GM15510 (cell line): ENCODE measurements at regions not wholly inside any gene's neighbourhood (a gene's known extent, or its start where the extent isn't known, plus 50 kb on each side); places are given as distances from the start of the nearest gene placed in this dataset.

Experiments
- POLR2A ChIP-seq: IDR thresholded peaks from 3 replicates; pipeline ENCODE4 v1.6.1; 2011; ENCODE audit warnings: borderline replicate concordance; ENCODE audit not compliant: insufficient read length; ENCODE audit errors: extremely low read depth

DNA sequence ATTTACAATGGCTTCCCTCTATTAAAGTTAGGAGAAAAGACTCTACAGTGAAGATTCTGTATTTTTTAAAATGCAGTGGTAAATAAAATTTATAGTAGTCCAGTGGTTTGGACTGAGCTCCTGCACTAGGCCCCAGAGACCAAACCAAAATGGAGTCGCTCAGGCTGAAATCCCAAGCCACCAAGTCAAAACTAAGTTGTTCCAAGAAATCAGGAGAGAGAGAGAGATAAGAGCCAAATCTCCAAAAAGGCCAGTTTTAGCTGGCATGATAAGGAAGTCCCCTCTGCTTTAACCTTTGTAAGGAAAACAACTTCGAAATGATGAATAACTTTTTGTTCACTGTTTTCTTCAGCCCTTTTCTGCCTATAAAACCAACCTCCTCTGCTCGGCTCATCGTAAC, 265.9 kb upstream of the KLF14 start:
- TF ChIP-seq POLR2A, result no peak

DNA sequence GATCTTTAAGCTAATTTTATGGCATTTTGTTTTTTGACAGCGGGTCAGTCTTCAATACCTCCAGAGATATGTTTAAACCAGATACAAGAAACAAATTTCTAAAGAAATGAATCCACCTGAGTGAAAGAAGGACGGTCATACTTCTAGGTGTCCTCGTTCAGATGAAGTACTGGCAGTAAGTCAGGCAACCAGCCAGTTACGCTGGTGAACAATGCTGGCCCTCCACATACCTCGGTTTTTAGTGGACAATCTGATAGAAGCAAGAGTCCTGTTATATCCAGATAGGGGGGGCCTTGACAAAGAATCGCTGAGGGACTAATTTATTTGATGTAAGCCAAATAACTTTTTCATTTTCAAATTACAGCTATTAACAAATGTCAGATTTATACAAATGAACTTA, 266.4 kb upstream of the KLF14 start:
- no peak for TF ChIP-seq POLR2A

- TF ChIP-seq POLR2A, result no peak
Measured at GRCh38 chr7:131000873-131001272, 266.9 kb upstream of the KLF14 start.

- no peak for TF ChIP-seq POLR2A
Measured at GRCh38 chr7:131002600-131002999, 268.6 kb upstream of the KLF14 start.

GRCh38 chr7:131003634-131004033, 269.6 kb upstream of the KLF14 start:
- TF ChIP-seq POLR2A, result no peak

GRCh38 chr7:131004371-131004770, 270.4 kb upstream of the KLF14 start:
- TF ChIP-seq POLR2A, result no peak

DNA sequence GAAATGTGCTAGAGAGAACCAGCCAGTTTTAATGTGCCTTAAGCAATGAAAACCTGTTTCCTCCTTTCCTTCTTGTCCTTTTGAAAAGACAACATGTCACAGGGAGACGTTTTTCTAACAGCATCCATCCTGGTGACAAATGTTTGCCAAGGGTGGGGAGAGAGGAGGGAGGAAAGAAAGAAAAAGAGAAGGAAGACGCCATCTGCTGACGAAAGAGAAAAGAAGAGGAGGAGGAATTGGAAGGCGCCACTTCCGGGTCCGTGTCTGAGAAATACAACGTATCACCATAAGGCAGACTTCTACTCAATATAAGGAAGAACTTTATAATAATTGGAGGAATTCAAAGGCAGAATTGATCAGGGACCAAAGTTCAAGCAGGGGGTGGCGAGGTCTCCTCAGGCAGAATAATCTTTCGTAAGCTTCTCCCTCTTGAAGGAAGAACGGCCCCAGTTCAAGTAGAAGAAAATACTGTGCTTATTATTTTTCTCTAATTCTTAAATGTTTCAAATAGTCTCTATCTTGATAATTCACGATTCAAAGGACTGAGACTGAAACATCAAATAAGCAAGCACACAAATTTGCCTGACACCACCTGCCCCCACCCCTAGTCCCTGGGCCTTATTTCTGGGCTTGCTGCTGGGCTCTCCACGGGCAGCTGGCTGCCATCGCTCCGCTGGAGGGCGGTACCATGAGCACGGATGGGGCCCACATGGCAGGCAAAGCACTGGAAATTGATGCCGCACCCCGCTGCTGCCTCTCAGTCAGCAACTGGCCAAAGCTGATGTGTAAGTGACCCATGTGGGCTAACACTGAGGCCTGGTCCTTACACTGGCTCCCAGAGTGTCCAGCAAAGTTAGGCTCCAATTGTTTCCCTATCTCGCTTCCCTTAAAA, 273.7 kb upstream of the KLF14 start:
- TF ChIP-seq POLR2A, result peak; percentile 34

DNA sequence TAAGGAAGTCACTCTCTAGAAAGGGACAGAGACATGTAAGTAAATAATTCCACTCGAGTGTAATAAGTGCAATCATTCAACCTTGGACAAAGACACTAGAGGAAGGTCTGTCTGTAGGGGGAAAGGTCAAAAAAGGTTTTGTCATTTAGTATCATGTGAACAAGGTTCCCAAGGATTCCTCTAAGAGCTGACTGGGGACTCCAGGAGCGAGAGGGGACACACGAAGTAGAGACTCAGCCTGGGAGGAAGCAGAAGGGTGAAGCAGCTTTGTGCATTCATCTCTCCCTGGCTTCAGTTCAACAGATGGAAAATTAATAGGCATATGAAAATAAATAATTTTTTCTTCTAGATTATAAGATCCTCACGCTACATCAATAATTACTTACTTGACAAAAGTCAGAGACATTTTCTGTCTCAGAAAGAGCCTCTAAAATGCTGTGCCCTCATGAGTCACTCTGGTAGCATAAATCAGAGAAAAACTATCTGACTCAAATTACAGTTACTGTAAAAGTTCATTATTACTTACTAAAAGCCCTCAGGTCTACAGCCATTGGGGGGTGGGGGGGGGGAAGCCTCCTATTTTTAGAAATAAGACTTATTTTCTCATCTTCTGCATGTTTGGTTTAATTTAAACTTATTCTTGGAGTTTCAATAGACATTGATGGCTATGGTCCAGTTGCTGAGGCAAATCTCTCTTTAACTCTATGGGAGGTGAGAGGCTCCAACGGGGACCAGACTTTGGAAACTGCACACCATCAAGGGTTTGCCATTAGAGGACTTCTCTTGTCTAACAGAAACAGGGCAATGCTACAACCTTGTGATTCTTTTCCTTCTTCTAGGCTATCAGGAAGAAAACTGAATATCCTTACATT, 275.1 kb upstream of the KLF14 start:
- TF ChIP-seq POLR2A, result no peak

- TF ChIP-seq POLR2A, result no peak
Measured at GRCh38 chr7:131010029-131010716, 276.2 kb upstream of the KLF14 start.

DNA sequence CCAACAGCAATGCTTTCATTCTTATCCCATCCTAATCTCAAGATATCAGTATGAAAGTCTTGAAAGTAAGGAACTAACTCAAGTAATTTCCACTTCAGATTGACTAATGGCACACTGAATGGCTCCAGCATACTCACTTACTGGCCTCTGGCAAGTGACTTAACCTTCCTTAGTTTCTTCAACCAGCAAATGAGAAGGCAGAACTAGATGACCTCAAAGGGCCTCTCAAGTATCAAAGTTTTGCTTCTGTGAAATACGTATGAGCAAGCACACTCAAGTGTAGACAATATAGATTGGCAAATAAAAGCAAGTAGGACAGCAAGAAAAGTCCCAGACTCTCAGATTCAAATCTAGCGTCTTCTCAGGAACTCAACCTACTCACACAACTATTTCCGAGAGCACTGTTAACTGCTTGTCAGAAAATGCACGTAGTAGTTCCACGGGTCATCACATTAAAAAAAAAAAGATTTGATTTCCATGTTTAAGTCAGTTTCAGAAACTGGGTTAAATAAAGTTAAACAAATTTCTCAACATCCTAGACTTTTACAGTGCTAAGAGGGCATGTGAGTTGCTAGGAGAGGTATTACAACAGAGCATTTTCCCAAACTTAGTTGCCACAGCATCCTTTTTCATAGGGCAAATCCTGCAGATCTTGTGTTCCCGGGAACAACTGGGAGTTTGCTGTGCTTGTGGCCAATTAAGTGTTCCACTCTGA, 276.9 kb upstream of the KLF14 start:
- TF ChIP-seq POLR2A, result no peak

GRCh38 chr7:131011432-131011742, 277.4 kb upstream of the KLF14 start:
- TF ChIP-seq POLR2A, result no peak

DNA sequence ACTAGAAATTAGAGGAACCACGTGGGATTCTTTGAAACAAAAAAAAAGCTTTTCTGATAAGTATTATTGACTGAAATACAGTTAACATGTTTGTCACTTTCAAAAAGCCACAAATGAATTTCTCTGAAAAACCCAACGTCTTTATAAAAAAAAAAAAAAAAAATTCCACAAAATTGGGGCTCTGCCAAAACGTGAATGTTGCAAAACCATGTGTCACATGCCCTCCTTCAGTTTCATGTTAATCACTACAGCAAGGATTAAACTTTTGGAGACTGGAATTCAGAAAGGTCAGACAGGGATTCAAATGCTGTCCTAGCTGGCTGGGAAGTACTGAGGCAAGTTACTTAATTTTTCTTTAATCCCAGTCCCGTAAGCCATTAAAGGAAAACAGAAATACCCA, 278.0 kb upstream of the KLF14 start:
- no peak for TF ChIP-seq POLR2A

DNA sequence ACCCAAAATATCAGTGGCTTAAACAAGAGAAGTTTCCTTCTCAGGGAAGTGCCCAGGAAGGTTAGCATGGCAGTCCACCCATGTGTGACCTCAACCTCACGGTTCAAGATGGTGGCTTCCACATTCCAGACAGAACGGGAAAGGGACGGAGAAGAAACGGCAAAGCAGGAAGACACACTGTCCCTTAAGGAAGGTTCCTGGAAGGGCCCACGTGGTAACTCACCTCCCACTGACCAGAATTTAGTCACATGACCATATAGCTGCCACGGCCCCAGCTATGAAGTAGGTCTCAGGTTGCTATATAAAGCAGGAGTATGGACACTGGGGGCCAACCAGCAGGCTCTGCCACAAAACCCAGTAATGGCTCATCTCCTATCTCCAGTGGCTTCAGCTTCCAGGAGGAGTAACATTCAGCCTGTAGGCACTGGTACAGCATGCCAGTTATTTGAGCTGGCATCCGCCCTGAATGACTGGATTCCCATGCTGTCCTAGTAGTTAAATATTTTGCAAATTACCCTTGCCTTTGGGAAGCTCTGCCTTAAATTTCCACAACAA, 278.5 kb upstream of the KLF14 start:
- TF ChIP-seq POLR2A, result no peak

- no peak for TF ChIP-seq POLR2A
Measured at GRCh38 chr7:131013716-131014115, 279.7 kb upstream of the KLF14 start.
